Central memory CD8-positive, alpha-beta T cell (primary cell): ENCODE measurements at regions not wholly inside any gene's neighbourhood (a gene's known extent, or its start where the extent isn't known, plus 50 kb on each side); places are given as distances from the start of the nearest gene placed in this dataset.

ENCODE experiments used
- ATAC-seq: fragments of 150-1000 bp; cut with Tn5 transposase; replicated peaks from 2 replicates; pipeline ENCODE4 v1.10.0; 2022; ENCODE audit warnings: mild to moderate bottlenecking, moderate FRiP score, moderate number of reproducible peaks; ENCODE audit not compliant: poor library complexity, severe bottlenecking; ENCODE audit errors: extremely low read depth
- DNase-seq, 2 donors: peaks; one replicate each; pipeline ENCODE4 v3.0.0; 2021; ENCODE audit warnings: low spot score in 2 of 2
- H3K27ac Mint-ChIP-seq: one replicate; pipeline ENCODE4 v1.8.0; 2022; ENCODE audit warnings: low read depth, mild to moderate bottlenecking, moderate library complexity, mixed read lengths
- H3K27me3 Mint-ChIP-seq: one replicate; pipeline ENCODE4 v1.8.0; 2022; ENCODE audit warnings: mixed read lengths
- H3K36me3 Mint-ChIP-seq: one replicate; pipeline ENCODE4 v1.8.0; 2022; ENCODE audit warnings: mild to moderate bottlenecking, moderate library complexity, mixed read lengths; ENCODE audit not compliant: insufficient read depth
- H3K4me1 Mint-ChIP-seq: one replicate; pipeline ENCODE4 v1.8.0; 2022; ENCODE audit warnings: mixed read lengths
- H3K4me3 Mint-ChIP-seq: one replicate; pipeline ENCODE4 v1.8.0; 2022; ENCODE audit warnings: mild to moderate bottlenecking, moderate library complexity, mixed read lengths
- H3K9me3 Mint-ChIP-seq: one replicate; pipeline ENCODE4 v1.8.0; 2022; ENCODE audit warnings: mixed read lengths

DNA sequence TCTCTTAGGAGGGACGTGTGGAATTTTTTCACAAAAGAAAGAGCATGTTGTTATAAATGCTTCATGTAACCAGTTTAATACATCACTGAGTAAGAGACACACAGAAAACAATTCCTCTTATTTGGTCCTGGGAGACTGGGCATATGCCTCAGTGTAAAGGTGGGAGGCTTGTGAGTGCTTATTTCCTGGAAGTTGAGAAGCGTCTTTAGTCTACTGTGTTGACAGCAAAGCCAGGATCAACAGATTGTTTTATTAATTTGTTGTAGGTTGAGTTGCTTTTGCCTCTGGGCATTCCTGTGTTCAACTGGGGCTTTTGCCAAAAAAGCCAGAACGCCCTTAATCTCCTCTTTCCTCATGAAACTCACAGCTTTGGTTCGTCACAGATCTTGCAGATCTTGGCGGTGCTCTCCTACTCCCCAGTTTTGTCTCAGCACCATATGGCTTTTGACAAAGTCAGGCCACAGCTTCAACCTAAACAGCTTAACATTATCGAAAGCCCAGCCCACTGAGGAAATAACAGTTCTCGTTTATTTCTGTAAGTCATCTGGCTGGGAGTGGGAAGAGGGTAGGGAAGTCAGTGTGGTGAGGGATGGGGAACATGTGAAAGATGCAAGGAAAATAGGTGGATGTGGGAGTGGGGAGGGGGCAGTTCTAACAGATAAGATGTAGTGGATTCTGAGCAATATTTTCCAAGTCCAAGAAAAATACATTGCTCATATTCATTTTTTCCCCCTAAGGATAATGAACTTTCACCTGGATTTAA, 227.2 kb downstream of the DACT1 start:
- no peaks in the 10 kb centered on the region for H3K36me3 Mint-ChIP-seq
- H3K27ac Mint-ChIP-seq = no peak overlapping the region
- H3K4me1 Mint-ChIP-seq = no peaks in the 10 kb centered on the region
- peaks cover 8% of the 10 kb centered on the region for H3K27me3 Mint-ChIP-seq
- DNase-seq (no peak), ATAC-seq (no peak)
- peaks cover 7% of the 10 kb centered on the region for H3K9me3 Mint-ChIP-seq
- no peak overlapping the region for H3K4me3 Mint-ChIP-seq

DNA sequence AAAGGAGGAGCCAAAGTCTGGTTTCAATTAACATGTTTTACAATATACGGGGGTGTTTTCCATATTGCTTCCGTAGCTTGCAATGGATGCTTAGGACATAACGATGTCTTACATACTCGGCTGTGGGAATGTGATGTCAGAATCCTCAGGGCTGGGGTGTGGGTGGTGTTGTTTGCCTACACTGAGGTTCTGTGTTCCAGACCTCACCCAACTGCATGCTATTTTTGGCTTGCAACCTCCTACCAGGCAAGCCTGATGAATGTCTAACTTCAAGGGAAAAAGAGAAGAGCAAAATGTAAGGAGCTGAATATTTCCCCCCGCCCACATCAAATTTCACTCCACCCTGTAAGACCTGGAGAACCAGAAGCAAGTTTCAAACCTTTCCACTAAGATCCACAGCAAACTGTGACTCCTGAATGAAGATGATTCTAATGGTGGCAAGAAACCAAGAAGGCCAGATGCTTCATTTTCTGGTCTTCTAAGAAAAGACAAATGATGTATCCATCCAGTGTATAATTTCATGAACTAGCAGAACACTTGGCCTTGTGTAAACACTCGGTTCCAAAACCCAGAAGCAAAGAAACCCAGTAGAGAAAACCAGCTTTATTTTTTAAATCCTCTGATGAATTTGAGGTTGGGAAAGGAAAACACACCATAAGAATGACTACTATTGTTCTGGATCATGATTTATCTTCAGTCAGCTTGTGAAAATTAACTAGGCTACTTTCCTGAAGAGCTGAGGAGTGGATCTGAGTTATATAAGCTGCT, 227.9 kb downstream of the DACT1 start:
- ATAC-seq (no peak), DNase-seq (no peak)
- Mint-ChIP-seq H3K9me3 (peaks cover 7% of the 10 kb centered on the region), H3K36me3 (no peaks in the 10 kb centered on the region), H3K4me3 (no peak overlapping the region), H3K27me3 (peaks cover 8% of the 10 kb centered on the region), H3K27ac (no peak overlapping the region), H3K4me1 (no peaks in the 10 kb centered on the region)

DNA sequence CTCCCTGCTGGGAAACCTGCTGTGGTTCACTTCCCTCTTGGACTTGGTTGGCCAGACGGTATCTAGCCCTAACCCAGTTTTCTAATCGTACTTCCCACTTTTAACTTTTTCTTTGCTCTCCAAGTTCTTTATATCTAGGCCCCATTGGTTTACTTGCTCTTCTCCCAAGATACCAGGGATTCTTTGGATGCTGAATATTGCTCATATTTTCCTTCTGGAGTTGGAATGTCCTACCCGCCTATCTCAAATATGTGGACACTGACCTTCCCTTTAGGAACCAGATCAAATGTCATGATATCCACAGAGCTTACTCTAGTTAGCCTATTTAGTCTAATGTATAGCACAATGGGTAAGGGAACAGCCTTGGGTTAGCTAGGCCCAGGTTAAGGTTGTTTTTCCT, 228.6 kb downstream of the DACT1 start:
- ATAC-seq = no peak
- DNase-seq = no peak
- Mint-ChIP-seq H3K9me3 (peaks cover 7% of the 10 kb centered on the region), H3K27ac (no peak overlapping the region), H3K36me3 (no peaks in the 10 kb centered on the region), H3K4me1 (no peaks in the 10 kb centered on the region), H3K27me3 (peaks cover 8% of the 10 kb centered on the region), H3K4me3 (no peak overlapping the region)

DNA sequence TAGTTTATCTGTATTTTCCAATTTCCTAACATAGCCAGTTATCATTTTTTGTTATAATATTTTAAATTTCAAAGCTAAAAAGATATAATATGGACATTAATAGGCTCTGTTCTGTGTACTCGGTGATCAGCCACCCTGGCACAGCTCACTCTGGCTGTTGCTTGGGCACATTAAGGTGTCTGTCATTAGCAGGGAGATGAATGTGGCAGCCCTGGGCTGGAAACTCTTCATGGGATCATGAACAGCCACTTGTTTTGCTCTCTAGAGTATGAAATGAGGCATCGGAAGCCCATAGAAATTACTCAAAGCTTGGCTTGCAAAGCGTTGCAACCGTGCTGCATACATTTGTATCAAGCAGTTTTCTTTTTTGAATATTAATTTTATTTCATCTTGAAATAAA, 233.2 kb downstream of the DACT1 start:
- Mint-ChIP-seq H3K27ac (no peak overlapping the region), H3K9me3 (no peaks in the 10 kb centered on the region), H3K27me3 (peaks cover 8% of the 10 kb centered on the region), H3K4me1 (no peaks in the 10 kb centered on the region), H3K4me3 (no peak overlapping the region), H3K36me3 (no peaks in the 10 kb centered on the region)
- ATAC-seq (no peak), DNase-seq (no peak)

GRCh38 chr14:58871573-58871972, 233.8 kb downstream of the DACT1 start:
- no peak for DNase-seq
- no peak for ATAC-seq
- H3K36me3 Mint-ChIP-seq = no peaks in the 10 kb centered on the region
- H3K27me3 Mint-ChIP-seq = peaks cover 8% of the 10 kb centered on the region
- H3K9me3 Mint-ChIP-seq = no peaks in the 10 kb centered on the region
- H3K4me1 Mint-ChIP-seq = no peaks in the 10 kb centered on the region
- H3K4me3 Mint-ChIP-seq = no peak overlapping the region
- no peak overlapping the region for H3K27ac Mint-ChIP-seq

DNA sequence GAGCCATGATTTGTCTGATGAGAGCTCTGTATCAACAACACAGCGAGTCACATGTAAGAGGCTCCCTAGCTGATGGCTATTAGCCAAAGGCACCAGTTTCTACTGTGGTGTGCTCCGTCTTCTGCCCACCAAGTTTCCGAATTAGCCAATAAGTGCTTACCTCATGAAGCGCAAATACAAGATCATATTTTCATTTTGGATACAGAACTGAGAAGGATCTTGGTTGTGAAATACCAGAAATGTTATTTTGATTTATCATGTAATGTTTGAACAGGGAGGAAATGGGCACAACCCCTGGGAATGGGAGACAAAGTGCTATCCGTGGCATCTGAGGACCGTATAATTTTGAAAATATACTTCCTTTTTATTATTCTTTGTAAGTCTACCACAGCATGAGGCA, 234.3 kb downstream of the DACT1 start:
- H3K9me3 Mint-ChIP-seq = no peaks in the 10 kb centered on the region
- DNase-seq = no peak
- H3K4me1 Mint-ChIP-seq = no peaks in the 10 kb centered on the region

GRCh38 chr14:58873228-58873953, 235.6 kb downstream of the DACT1 start:
- Mint-ChIP-seq H3K27me3 (no peaks in the 10 kb centered on the region), H3K4me1 (no peaks in the 10 kb centered on the region), H3K36me3 (no peaks in the 10 kb centered on the region), H3K4me3 (no peak overlapping the region), H3K9me3 (no peaks in the 10 kb centered on the region), H3K27ac (no peak overlapping the region)
- ATAC-seq (no peak), DNase-seq (no peak)

More for the DNA sequence above, 234.3 kb downstream of the DACT1 start:
- no peak overlapping the region for H3K27ac Mint-ChIP-seq
- H3K4me3 Mint-ChIP-seq = no peak overlapping the region
- ATAC-seq = no peak
- H3K27me3 Mint-ChIP-seq = peaks cover 8% of the 10 kb centered on the region
- H3K36me3 Mint-ChIP-seq = no peaks in the 10 kb centered on the region

- H3K27ac Mint-ChIP-seq = no peak overlapping the region
- H3K4me1 Mint-ChIP-seq = no peaks in the 10 kb centered on the region
- no peak for DNase-seq
- H3K4me3 Mint-ChIP-seq = no peak overlapping the region
- H3K36me3 Mint-ChIP-seq = no peaks in the 10 kb centered on the region
- no peaks in the 10 kb centered on the region for H3K27me3 Mint-ChIP-seq
- no peak for ATAC-seq
- H3K9me3 Mint-ChIP-seq = no peaks in the 10 kb centered on the region
Measured at GRCh38 chr14:58875613-58876012, 237.9 kb downstream of the DACT1 start.

- H3K27ac Mint-ChIP-seq = no peak overlapping the region
- H3K4me3 Mint-ChIP-seq = no peak overlapping the region
- no peak for DNase-seq
- H3K36me3 Mint-ChIP-seq = no peaks in the 10 kb centered on the region
- H3K9me3 Mint-ChIP-seq = no peaks in the 10 kb centered on the region
- H3K27me3 Mint-ChIP-seq = no peaks in the 10 kb centered on the region
- no peak for ATAC-seq
- H3K4me1 Mint-ChIP-seq = no peaks in the 10 kb centered on the region
Measured at GRCh38 chr14:58876608-58877007, 238.8 kb downstream of the DACT1 start.

- Mint-ChIP-seq H3K36me3 (no peaks in the 10 kb centered on the region), H3K27me3 (no peaks in the 10 kb centered on the region)
- DNase-seq = no peak
Measured at GRCh38 chr14:58878439-58879139, 240.8 kb downstream of the DACT1 start.

DNA sequence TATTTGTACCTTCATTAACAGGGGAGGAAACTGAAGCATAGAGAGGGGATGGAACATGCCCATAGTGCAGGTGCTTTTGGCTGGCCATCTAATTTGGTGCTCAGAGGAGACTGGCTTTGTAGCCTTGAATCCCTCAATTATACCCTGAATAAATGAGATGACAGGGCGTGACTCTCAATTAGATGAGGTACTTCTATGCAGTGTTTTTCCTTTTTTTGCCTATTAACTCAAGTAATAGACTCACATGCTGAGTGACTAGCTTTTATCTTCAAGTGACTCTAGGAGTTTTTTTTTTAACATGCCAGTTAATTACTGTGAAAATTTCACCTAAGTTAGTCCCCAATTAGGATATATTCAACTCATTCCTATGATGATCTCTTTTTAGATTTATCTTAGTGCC, 243.7 kb downstream of the DACT1 start:
- DNase-seq (no peak), ATAC-seq (no peak)
- H3K4me1 Mint-ChIP-seq = no peaks in the 10 kb centered on the region
- H3K27me3 Mint-ChIP-seq = no peaks in the 10 kb centered on the region
- no peaks in the 10 kb centered on the region for H3K9me3 Mint-ChIP-seq
- H3K4me3 Mint-ChIP-seq = no peak overlapping the region
- no peak overlapping the region for H3K27ac Mint-ChIP-seq
- no peaks in the 10 kb centered on the region for H3K36me3 Mint-ChIP-seq

More at GRCh38 chr14:58878439-58879139, 240.8 kb downstream of the DACT1 start:
- no peak overlapping the region for H3K4me3 Mint-ChIP-seq
- no peak overlapping the region for H3K27ac Mint-ChIP-seq
- no peaks in the 10 kb centered on the region for H3K9me3 Mint-ChIP-seq
- ATAC-seq = no peak
- H3K4me1 Mint-ChIP-seq = no peaks in the 10 kb centered on the region

GRCh38 chr14:58882577-58883018, 244.8 kb downstream of the DACT1 start:
- no peaks in the 10 kb centered on the region for H3K9me3 Mint-ChIP-seq
- H3K27ac Mint-ChIP-seq = no peak overlapping the region
- no peaks in the 10 kb centered on the region for H3K27me3 Mint-ChIP-seq
- H3K4me3 Mint-ChIP-seq = no peak overlapping the region
- DNase-seq (no peak), ATAC-seq (no peak)
- no peaks in the 10 kb centered on the region for H3K4me1 Mint-ChIP-seq
- no peaks in the 10 kb centered on the region for H3K36me3 Mint-ChIP-seq
